Head of caudate nucleus (tissue), 42 donors: ENCODE measurements at regions not wholly inside any gene's neighbourhood (a gene's known extent, or its start where the extent isn't known, plus 50 kb on each side); places are given as distances from the start of the nearest gene placed in this dataset.
"Not testable (repeated sequence)": the region's sequence is repeated elsewhere in the genome, so short reads cannot be mapped to it uniquely, and the experiment has no call there.

Experiments used
- DNase-seq, 42 donors: peaks; one replicate each; pipeline versions ENCODE4 v3.0.0 to v3.0.0-alpha.2; 2020 to 2021; ENCODE audit warnings: mixed read lengths in 7 of 42
- intact Hi-C: fragments of 100-400 bp; cut with DNase I; formaldehyde crosslinking; loops from one replicate; pipeline ENCODE4 v1.15.0; 2022

DNA sequence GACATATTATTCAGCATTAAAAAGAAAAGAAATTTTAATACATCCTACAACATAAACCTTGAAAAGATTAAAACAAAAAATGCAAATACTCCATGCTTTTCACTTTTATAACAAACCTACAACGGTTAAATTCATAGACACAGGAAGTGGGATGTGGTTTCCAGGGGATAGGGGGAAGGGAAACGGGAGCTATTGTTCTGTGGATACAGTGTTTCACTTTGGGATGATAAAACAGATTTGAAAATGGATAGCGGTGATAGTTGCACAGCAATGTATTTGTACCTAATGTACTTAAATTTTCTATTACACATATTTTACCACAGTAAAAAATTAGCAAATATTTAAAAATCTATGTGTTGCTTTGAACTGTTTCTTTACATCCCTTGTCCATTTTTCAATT, 368.0 kb downstream of the CDY2B start:
- intact Hi-C loops, DNase-seq: not testable (repeated sequence)

DNA sequence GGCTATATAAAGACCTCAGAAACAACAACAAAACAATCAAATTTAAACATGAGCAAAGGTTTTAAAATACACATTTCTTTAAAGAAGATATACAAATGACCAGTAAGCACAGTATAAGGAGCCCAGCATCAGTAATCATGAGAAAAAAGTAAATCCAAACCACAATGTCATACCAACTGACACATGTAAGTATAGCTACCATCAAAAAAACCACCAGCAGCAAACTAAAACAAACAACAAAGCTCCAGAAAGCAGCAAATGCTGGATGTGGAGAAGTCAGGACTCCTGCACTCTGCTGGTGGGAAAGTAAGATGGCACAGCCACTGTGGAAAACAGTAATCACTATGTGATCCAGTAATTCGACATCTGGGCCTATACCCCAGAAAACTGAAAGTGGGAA, 368.5 kb downstream of the CDY2B start:
- DNase-seq, intact Hi-C loops: not testable (repeated sequence)

DNA sequence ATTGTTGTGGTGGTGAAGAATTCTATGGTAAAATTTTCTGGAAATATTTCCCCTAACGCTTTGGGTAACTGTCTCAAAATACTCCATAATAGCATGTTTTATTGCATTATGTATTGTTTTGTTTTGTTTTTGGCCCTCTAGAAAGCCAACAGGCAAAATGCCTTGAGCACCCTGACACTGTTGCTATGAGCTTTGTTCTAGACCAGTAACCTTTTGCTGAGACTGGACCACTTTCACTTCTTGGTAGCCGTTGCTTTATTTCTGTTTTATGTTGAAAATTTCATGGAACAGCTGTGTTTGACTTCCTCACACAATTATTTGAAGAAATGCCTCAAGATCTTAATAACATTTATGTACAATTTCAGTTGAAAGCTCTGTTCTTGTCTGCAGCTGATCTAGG, 374.2 kb downstream of the CDY2B start:
- DNase-seq, intact Hi-C loops: not testable (repeated sequence)

DNA sequence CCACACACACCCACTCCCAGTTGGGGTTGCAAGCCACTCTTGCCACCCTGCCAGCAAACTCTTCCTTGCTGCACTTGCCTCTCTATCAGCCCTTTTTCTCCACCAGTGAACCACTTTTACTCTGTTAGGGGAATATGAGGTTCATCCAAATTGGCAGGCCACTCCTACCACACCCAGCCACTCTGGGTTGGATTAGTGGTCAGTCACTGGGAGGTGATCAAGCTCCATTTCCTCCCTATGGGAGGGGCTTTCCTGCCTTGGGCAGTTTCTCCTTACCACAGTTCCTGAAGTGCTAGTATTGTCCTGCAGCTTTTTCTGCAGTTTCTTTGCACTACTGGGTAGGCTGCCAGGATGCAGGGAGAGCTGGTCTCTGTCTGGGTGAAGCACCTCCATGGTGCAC, 395.3 kb downstream of the CDY2B start:
- DNase-seq, intact Hi-C loops: not testable (repeated sequence)

DNA sequence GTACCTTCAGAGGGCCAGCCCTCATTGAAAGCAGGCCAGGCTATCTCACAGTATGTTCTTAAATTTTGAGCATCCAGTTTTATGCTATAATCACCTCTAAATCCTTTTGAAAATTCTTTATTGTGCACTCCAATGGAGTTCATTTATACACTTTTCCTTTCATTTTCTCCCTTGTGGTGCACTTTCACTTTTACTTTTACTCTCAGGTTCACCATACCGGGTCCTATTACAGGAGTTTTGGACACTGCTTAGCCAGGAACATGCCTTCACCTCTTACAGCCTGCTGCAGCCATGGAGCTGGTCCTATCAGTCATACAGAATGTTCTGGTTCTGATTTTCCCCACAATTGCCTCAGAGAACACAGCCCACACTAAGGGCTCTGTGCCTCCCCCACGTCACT, 395.9 kb downstream of the CDY2B start:
- DNase-seq, intact Hi-C loops: not testable (repeated sequence)

DNA sequence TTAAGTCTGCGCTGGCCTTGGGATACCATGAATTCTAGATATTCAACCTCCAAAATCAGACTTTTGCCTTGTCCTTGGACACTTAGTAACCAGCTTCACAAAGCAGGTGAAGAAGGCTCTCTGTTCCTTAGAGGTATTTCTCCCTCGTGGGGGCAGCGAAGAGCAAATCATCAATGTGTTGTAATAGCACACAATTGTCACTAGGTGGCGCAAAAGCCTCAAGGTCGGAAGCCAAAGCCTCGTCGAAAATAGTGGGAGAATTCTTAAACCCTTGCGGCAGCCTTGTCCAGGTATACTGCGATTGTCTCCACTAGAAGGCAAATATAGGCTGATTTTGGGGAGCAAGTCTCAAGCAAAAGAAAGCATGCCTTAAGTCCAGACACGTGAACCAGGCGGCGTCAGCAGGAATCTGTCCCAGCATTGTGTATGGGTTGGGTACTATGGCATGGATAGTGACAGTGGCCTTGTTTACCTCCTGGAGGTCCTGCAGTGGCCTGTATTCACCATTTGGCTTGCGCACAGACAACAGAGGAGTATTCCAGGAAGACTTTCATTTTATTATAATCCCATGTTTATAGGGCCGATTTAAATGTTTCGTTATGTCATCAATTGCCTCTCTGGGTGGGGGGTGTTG, 398.5 kb downstream of the CDY2B start:
- DNase-seq, intact Hi-C loops: not testable (repeated sequence)

DNA sequence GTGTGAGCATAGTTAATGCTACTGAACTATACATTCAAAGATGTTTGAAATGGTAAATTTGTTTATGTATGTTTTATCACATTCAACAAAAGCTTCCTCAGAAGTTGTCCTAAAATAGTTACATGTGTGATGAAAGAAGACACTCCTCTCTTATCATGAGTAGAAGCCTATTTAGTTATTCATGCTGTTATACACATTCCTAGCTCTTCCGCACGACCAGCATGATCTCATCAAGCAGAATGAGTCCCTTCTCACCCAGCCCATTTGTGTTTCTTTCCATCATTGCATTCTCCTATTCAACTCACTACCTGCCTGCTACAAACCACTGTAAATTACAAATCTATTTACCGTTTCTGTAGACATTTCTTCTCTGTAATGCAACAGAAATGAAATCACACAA, 408.0 kb downstream of the CDY2B start:
- DNase-seq, intact Hi-C loops: not testable (repeated sequence)

DNA sequence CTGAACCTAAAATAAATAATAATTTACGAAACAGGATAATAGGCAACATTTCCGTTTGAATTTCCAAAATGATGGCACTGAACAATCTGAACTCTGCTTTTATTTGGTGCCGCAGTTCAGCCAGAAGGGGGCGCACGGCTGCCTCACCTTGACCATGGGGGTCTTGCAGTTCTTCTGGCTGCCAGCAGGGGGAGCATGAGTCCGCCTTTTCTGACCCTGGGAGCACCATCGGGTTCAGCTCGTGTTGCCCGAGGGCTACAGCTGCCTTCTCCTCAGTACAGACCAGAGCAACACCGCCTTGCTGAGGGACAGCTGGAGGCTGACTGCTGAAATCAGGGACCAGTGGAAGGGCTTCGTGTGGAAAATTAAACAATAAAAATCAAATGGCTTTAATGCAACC, 420.3 kb downstream of the CDY2B start:
- DNase-seq, intact Hi-C loops: not testable (repeated sequence)

DNA sequence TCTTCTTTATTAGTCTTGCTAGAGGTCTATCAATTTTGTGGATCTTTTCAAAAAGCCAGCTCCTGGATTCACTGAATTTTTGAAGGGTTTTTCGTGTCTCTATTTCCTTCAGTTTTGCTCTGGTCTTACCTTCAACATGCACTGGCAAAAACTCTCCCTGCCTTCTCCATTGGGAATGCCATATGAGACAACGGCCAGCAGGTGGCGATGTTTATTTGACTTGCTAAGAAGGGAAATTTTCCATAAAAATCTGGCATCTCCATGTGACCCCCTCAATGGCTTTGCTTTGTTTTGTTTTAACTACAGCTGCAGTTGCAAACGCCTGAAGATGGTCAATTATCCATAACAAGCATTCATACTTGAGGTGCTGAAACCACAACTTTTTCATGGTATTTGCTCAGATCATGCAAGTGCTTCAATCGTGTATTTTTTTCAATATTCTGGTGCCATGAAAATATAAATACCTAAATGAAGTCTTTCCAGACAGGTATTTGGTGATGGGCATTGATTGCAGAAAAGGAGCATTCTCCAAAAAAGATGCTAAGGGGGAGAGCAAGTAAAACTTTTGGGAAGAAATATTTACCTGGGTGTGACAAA, 449.4 kb downstream of the CDY2B start:
- intact Hi-C loops, result no loop called here
- DNase-seq, result peak in 14 of 42 donors; percentile 2 to 50 (median 12)

DNA sequence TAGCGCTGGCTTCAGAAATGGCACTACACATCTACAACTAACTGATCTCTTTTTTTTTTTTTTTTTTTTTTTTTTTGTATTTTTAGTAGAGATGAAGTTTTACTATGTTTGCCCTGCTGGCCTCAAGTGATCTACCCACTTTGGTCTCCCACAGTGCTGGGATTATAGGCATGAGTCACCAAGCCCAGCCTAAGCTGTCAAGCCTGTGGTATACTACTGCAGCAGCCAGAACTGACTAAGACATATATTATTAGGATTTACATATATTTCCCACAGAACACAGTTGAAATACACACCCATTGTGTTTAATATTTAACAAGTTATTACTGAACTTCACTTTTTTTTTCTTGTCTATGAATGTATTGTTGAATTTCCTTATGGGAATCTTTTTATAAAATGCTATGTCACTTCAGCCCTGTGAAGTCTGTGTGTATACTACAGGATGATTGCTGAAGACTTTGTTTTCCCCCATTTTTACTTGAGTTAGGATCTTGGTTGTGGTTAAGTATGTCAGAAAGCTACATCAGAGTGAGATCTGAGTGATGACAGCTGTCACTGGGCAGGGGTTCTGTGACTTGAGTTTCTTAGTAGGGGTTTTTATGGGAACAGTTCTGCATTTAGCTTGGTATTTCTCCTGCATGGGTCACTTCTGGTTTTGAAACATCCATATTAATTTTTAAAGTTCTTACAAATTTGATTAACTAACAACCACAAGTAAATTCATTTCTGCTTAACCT, 481.5 kb downstream of the CDY2B start:
- intact Hi-C loops, result no loop called here
- no peak for DNase-seq

DNA sequence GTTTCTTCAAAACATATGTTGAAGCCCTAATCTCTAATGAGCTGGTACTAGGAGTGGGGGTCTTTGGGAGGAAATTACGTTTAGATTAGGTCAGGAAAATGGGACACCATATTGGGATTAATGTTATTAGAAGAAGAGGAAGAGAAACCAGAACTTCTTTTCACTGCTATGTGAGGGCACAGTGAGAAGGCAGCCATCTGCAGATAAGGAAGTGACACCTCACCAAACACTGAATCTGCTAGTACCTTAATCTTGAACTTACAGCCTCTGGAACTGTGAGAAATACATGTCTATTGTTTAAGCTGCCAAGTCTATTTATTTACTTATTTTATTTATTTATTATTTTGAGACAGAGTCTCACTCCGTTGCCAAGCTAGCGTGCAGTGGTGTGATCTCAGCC, 482.4 kb downstream of the CDY2B start:
- no peak for DNase-seq
- intact Hi-C loops, result no loop called here

DNA sequence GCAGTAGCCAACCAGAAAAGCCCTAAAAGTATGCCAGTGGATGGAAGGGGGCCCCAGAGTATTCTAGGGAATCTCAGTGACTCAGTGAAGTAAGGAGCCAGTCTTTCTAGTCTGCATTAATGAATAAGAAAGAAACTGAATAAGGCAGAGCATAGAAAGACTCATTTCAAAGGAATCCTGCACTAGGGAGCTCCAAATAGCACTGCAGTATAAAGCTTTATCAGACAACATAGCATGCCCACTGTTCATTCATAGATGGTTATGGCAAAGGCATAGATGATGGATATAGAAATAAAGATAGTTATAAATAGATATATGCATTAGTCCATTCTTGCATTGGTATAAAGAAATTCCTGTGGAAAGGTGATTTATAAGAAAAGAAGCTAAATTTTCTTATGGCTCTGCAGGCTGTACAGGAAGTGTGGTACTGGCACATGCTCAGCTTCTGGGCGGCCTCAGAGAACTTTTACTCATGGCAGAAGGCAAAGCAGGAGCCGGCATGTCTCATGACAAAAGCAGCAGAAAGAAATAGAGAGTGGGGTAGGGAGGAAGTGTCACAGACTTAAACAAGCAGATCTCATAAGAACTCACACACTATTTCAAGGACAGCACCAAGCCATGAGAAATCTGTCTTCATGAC, 498.5 kb downstream of the CDY2B start:
- intact Hi-C loops, result no loop called here
- no peak for DNase-seq

DNA sequence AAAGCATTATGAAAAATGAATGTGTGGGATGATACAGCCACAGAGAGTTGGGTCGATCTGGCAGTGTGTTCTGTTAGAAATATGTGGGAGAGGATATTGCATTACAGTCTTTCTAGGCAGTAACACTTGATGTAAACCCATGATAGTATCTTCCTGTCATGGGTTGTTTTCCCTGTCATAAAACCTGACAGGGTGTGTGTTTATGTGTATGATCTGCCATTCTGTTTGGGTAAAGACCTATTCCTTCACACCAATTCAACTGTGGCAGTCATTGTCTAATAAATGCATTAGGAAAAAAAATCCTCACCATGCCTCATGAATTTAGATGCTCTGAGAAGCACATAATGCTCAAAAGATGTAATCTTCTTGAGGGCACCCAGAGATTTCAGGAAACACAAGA, 501.7 kb downstream of the CDY2B start:
- no peak for DNase-seq
- intact Hi-C loops, result no loop called here

DNA sequence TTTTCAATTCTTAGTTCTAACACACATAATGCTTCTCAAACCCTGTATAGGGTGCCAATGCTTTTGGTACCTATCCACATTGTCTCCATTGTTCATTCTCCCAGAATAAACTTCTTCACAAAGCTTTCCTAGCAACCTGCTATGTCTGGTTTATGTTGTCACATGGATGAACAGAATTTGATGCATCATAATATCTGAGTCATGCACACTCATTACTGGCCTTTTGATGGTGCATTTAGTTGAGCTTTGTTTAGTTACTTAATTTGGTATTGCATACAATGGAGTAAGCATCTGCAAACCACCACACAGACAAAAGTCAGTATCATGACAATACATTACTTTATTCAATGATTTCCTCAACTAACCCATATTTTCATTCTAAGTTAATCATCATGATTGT, 511.6 kb downstream of the CDY2B start:
- DNase-seq, result no peak

DNA sequence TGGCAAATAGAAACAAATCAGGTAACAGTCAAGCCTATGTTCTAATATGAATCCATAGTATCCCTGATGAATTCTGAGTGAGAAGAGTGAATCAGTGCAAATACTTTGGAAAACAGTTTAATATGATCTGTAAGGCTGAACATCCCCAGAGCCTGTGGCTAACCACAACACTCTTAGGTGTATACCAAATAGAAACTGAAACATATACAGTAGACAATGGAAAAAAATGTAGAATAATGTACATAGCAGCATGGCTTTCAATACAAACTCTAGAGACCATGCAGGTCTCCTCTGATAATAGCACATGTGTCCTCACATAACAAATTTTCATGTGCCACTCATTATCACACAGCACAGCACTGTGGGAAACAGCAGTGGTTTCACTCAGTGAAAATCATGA, 513.6 kb downstream of the CDY2B start:
- intact Hi-C loops, result no loop called here
- DNase-seq, result no peak

More for the DNA sequence above, 511.6 kb downstream of the CDY2B start:
- intact Hi-C loops, result no loop called here

DNA sequence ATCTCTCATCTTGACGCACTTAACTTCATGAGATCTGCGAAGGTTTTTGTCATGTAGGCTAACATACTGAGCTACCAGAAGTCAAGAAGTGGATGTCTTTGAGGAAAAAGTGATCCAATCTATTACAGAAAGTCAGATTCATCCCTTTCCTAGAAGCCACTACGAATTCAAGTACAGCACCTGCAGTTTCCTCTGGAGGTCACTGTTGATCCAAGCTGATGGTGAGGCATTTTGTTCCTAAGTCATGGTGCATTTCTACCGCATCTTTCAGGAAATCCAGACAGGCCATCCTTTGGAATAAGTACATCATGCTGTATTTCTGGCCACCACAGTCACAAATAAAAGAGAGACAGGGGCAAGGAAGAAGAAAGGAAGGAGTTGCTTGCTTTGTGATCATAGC, 541.0 kb downstream of the CDY2B start:
- intact Hi-C loops, result no loop called here
- DNase-seq, result no peak

DNA sequence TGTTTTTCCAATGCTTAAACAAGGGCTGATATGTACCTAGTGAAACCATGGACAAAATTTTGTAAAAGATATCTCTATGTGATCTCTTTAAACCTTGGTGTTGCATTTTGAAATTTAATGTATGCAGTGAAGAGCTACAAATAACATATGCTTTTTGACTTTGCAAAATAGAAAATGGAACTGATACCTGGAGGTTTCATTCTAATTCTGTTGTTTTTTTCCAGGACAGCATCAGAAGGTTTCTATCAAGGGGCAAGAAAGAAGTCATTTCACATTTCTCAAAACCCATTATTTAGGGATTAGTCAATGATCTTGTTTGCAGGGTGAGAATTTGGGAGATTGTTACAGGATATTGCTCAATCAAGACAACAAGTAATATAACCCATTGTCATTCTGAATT, 549.3 kb downstream of the CDY2B start:
- intact Hi-C loops, result no loop called here
- no peak for DNase-seq

DNA sequence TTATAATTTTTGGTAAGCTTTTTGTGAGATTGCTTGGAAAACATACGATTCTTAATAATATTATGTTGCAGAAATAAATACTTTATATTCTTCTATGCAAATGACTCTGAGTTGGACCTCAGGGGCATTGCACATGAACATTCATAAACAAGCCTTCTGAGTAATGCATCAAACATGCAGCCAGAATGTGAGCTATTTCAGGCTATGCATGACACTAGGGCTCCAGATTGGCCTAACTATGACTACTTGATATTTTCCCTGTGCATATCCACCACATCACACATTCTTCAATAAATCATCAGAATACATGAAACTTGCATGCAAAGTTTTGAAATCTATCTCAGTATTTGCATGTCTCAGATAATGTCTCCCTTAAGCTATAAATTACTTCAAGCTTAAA, 560.1 kb downstream of the CDY2B start:
- intact Hi-C loops, result no loop called here
- DNase-seq, result no peak

DNA sequence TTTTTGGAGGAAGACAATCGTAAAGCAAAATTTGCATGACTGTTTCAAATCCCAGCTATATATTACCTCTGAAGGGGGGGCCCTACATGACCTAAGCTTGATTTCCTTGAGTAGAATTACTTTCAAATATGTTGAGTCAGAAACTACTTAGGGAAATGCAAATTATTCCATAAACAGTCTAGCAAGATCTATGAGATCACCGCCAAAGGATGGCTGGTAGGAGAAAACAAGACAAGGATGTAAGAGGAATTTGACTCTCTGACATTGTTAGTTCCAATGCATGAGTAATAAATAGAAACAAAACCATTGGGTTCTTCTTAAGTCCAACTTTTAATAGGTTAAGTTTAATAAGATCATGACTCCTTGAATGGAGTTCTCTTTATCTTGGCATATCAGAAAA, 561.4 kb downstream of the CDY2B start:
- DNase-seq, result no peak
- intact Hi-C loops, result no loop called here

DNA sequence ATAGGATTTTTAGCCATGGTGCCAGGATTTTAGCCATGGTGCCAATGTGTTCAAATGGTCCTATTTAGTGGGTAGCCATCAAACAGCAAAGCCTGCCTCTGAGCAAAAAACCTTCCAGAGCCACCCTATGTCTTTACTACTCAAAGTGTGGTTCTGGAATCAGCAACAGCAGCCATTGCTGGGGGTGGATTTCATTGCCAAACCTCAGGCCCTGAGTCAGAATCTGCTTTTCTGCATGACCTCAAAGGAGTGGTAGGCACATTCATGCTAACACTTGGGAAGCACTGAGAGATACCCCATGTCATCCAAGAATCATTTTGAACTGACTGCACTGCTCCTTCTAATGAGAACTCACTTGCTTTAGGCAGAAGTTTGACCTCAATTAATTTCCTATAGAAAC, 603.0 kb downstream of the CDY2B start:
- no peak for DNase-seq
- intact Hi-C loops, result no loop called here
